ENCODE measurements at regions not wholly inside any gene's neighbourhood (a gene's known extent, or its start where the extent isn't known, plus 50 kb on each side); places are given as distances from the start of the nearest gene placed in this dataset.

DNA sequence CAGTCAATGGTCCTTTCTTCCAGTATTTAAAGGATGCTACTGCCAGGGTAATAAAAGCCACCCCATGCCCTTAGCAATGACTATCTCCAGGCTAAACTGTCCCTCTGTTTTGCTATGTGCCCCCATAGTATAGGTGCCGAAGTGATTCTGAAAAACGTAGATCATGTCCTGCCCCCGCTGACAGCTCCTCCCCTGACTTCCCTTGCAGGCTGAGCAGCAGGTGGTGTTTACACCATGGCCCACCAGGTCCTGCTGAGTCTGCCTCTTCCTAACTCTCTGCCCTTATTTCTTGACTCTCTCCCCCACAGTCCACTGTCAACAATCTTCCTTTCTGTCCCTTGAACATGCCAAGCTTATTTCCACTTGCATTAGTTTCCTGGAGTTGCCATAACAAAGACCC is 352.5 kb upstream of the TSHZ2 start:
- no peak for DNase-seq

GRCh38 chr20:52619101-52619500 is 353.1 kb upstream of the TSHZ2 start:
- DNase-seq, result no peak

GRCh38 chr20:52616629-52617028 is 355.5 kb upstream of the TSHZ2 start:
- DNase-seq, result peak; percentile 8

- DNase-seq, result no peak
These were observed 357.9 kb upstream of the TSHZ2 start for GRCh38 chr20:52614051-52614863.

DNA sequence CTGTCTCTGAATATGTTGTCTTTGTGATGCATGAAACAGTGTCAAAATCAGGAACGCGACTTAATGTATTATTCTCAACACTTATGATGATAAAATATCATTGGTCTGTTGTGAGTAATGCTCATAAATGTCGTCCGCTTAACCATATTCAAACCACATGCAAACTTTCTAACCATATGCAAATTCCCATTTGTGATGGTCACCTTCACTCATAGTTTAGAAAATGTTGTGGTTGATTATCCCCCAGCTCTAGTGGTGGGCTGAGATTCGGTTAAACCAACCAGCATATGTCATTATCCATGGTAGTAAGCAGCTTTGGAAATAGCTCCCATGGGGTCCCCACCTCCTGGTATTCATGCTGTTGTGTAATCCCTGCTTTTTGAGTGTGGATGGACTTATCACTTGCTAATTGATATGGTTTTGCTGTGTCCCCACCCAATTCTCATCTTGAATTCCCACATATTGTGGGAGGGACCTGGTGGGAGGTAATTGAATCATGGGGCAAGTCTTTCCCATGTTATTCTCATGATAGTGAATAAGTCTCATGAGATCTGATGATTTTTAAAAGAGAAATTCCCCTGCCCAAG is 360.0 kb upstream of the TSHZ2 start:
- no peak for DNase-seq

GRCh38 chr20:52610749-52611148 is 361.4 kb upstream of the TSHZ2 start:
- no peak for DNase-seq

GRCh38 chr20:52601295-52601971 is 370.7 kb upstream of the TSHZ2 start:
- DNase-seq, result no peak

- DNase-seq, result no peak
These were observed 375.9 kb upstream of the TSHZ2 start for GRCh38 chr20:52596256-52596655.

GRCh38 chr20:52595518-52595917 is 376.6 kb upstream of the TSHZ2 start:
- no peak for DNase-seq

- no peak for DNase-seq
These were observed 378.5 kb upstream of the TSHZ2 start for GRCh38 chr20:52593654-52594053.

DNA sequence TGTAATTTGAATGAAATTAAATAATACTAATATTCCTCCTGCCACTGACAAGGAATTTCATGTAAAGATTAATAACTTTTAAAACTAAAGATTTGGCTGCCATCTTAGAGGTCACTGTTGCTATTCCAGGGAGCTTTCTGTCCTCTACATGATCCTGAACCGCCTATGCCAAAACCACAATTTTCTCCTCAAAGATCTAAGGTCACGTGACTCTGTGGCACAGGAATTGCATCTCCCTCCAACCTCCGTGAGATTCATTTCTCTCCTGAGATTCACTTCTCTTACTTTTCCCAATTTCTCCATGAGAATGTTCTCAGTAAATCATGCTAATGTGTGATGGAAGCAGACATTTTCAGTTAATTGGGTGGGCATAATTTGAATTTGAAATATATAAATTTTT is 379.6 kb upstream of the TSHZ2 start:
- DNase-seq, result no peak

GRCh38 chr20:52590100-52590499 is 382.1 kb upstream of the TSHZ2 start:
- no peak for DNase-seq

DNA sequence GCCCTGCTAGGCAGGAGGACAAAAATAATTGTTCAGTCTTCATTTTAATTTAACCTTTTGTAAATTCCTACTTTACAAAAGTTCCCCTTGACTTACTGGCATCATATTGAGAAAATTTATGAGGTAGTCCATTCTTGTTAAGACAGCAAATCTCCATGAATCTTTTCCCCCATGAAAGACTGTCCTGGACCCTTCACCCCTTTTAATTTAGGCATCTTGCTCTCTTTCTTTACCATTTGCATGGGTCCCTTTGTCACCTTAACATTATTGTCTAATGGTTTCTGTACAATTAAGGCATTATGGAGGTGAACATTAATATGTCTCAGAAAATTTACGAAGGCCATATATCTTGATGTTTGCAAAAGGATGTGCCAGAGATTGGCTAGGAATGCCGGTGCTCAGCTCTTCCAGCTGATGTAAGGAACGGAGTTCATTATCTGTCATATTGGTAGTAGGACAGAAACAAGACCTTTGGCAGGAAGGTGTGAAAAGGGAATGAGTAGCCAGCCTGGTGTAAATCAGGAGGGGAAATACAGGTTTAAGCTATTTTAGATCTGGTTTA is 382.8 kb upstream of the TSHZ2 start:
- no peak for DNase-seq

DNA sequence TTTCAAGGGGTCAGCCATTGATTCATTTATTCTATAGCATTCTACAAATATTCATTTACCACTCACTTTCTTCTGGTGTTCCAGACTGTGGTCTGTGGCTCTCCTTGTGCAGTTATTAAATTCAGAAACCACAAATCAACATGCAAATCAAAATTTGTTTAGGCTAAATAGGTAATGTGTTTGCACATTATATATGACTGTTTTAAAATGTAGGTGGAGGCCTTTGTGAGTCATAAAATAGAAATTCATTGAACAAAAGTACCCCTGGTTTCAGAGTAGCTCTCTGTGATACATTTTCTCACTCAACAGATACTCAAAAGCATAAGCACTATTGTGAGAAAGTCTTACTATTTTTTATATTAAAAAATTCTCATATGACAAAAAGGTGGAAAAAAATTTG is 385.5 kb upstream of the TSHZ2 start:
- DNase-seq, result no peak

- no peak for DNase-seq
These were observed 386.8 kb upstream of the TSHZ2 start for GRCh38 chr20:52585333-52585732.

- no peak for DNase-seq
These were observed 387.0 kb upstream of the ZFP64 start for GRCh38 chr20:52578559-52578958.

GRCh38 chr20:52577696-52578095 is 386.1 kb upstream of the ZFP64 start:
- no peak for DNase-seq

GRCh38 chr20:52572687-52573086 is 381.1 kb upstream of the ZFP64 start:
- DNase-seq, result no peak

- DNase-seq, result no peak
These were observed 377.6 kb upstream of the ZFP64 start for GRCh38 chr20:52569201-52569600.

GRCh38 chr20:52565614-52566013 is 374.0 kb upstream of the ZFP64 start:
- no peak for DNase-seq

GRCh38 chr20:52564594-52564993 is 373.0 kb upstream of the ZFP64 start:
- DNase-seq, result no peak

GRCh38 chr20:52552181-52552872 is 360.7 kb upstream of the ZFP64 start:
- DNase-seq, result no peak

GRCh38 chr20:52542131-52542530 is 350.6 kb upstream of the ZFP64 start:
- DNase-seq, result no peak
